MM.1S (cell line): ENCODE measurements at regions not wholly inside any gene's neighbourhood (a gene's known extent, or its start where the extent isn't known, plus 50 kb on each side); places are given as distances from the start of the nearest gene placed in this dataset.

Source experiments
- DNase-seq: peaks from one replicate; pipeline ENCODE4 v3.0.0-alpha.2; 2015
- H2AFZ ChIP-seq: fragments of 300-600 bp; sonication (generic); 2 replicates; pipeline ENCODE4 v1.6.0; 2016; ENCODE audit warnings: antibody characterized with exemption, low read length
- H3F3A ChIP-seq: fragments of 300-600 bp; sonication (generic); 2 replicates; pipeline ENCODE4 v1.6.1; 2016; ENCODE audit warnings: mild to moderate bottlenecking, antibody characterized with exemption, low read length, moderate library complexity, mixed read lengths; ENCODE audit not compliant: insufficient read depth
- H3K27ac ChIP-seq: fragments of 300-600 bp; sonication (generic); 2 replicates; pipeline ENCODE4 v1.5.1; 2016; ENCODE audit warnings: mild to moderate bottlenecking, low read length
- H3K27me3 ChIP-seq: fragments of 300-600 bp; sonication (generic); replicated peaks from 2 replicates; pipeline ENCODE4 v1.6.0; 2016; ENCODE audit warnings: low read length; ENCODE audit not compliant: insufficient read depth
- H3K36me3 ChIP-seq: fragments of 300-600 bp; sonication (generic); replicated peaks from 2 replicates; pipeline ENCODE4 v1.6.1; 2016; ENCODE audit warnings: mild to moderate bottlenecking, low read length, mixed read lengths; ENCODE audit not compliant: insufficient read depth
- H3K4me1 ChIP-seq: fragments of 300-600 bp; sonication (generic); 2 replicates; pipeline ENCODE4 v1.6.1; 2016; ENCODE audit warnings: low read length, mixed read lengths
- H3K4me2 ChIP-seq: fragments of 300-600 bp; sonication (generic); 2 replicates; pipeline ENCODE4 v1.6.0; 2016; ENCODE audit warnings: low read depth, low read length
- H3K4me3 ChIP-seq: fragments of 300-600 bp; sonication (generic); 2 replicates; pipeline ENCODE4 v1.5.1; 2016; ENCODE audit warnings: low read length, mixed read lengths
- H3K79me2 ChIP-seq: fragments of 300-600 bp; sonication (generic); 2 replicates; pipeline ENCODE4 v1.6.1; 2016; ENCODE audit warnings: mixed run types, low read length, mixed read lengths
- H3K9ac ChIP-seq: fragments of 300-600 bp; sonication (generic); 2 replicates; pipeline ENCODE4 v1.6.1; 2016; ENCODE audit warnings: low read length, mixed read lengths
- H3K9me2 ChIP-seq: fragments of 300-600 bp; sonication (generic); replicated peaks from 2 replicates; pipeline ENCODE4 v1.6.1; 2016; ENCODE audit warnings: mild to moderate bottlenecking, low read length, mixed read lengths; ENCODE audit not compliant: insufficient read depth
- H3K9me3 ChIP-seq: fragments of 300-600 bp; sonication (generic); replicated peaks from 2 replicates; pipeline ENCODE4 v1.6.1; 2016; ENCODE audit warnings: mild to moderate bottlenecking, low read length, mixed read lengths; ENCODE audit not compliant: insufficient read depth
- H4K20me1 ChIP-seq: fragments of 300-600 bp; sonication (generic); 2 replicates; pipeline ENCODE4 v1.6.1; 2016; ENCODE audit warnings: mild to moderate bottlenecking, low read length, moderate library complexity, mixed read lengths; ENCODE audit not compliant: insufficient read depth
- CTCF ChIP-seq: fragments of 300-600 bp; sonication (generic); IDR thresholded peaks from 2 replicates; pipeline ENCODE4 v1.5.1; 2016; ENCODE audit warnings: antibody characterized with exemption, low read length, mixed read lengths
- EZH2 ChIP-seq: fragments of 300-600 bp; sonication (generic); optimal IDR thresholded peaks from 2 replicates; pipeline ENCODE3; 2017; ENCODE audit warnings: low read depth, mild to moderate bottlenecking, antibody characterized with exemption, low read length, mixed read lengths
- EZH2phosphoT487 ChIP-seq: fragments of 300-600 bp; sonication (generic); IDR thresholded peaks from 2 replicates; pipeline ENCODE4 v1.6.1; 2018; ENCODE audit warnings: antibody characterized with exemption, low read length

DNA sequence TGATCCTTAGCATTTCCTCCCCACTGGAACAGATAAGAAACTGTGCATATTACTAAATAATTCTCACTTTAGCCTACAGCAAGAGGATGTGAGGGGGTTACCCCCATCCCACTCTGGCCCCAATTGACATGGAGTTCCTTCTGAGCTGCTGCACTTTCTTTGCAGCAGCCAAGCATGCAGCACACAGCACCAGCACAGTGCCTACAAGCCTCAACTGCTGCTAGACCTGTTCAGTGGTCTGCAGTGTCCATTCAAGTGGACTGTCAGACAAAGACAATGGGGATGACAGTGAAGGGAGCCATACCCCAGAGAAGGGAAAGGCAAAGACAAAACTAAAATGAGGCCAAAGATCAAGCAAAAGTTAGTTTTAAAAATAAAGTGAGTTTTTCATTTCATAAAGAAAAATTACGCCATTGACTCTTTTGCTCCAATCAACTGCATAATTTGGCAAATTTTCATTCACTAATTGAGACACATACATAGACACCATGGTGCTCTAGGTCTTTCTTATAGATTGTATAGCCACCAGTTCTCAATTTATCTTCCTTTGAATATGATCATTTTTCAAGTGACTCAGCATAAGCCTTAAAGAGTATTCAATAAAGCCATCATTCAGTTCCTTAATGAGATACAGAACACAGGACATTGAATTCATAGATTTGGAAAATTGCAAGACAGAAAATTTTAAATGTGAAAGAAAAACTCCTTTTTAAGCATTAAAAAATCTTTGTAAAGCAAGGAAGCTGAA lies 410.6 kb downstream of the HNRNPD start:
- no peak for TF ChIP-seq EZH2phosphoT487
- TF ChIP-seq EZH2, result no peak
- TF ChIP-seq CTCF, result no peak

DNA sequence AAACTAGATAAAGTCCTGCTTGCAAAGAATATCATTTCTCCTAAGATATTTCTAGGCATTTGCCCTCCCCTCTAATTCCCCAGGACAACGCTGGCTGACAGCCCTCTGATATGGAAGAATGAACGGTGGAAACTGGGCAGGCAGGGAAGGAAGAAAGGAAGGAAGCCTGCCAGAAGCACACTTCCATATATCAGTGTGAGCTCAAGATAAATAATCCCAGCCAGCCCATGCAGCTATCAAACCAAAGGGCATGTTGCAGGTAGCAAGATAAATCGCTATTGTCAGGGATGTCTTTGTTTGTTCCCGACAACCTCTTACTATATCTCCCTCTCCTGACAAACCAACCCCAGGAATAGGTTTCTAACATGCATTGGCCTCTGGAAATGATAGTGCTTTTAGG lies 412.8 kb downstream of the HNRNPD start:
- peaks cover 15% of the 10 kb centered on the region for H3F3A ChIP-seq
- DNase-seq, result no peak
- no peak overlapping the region for H3K9ac ChIP-seq
- no peaks in the 10 kb centered on the region for H4K20me1 ChIP-seq
- no peak overlapping the region for H3K4me2 ChIP-seq
- no peak overlapping the region for H3K4me3 ChIP-seq
- no peak overlapping the region for H2AFZ ChIP-seq
- H3K9me2 ChIP-seq, result no peaks in the 10 kb centered on the region
- peaks cover 21% of the 10 kb centered on the region for H3K4me1 ChIP-seq
- H3K27ac ChIP-seq, result no peak overlapping the region
- H3K9me3 ChIP-seq, result no peaks in the 10 kb centered on the region
- H3K79me2 ChIP-seq, result no peaks in the 10 kb centered on the region
- no peaks in the 10 kb centered on the region for H3K27me3 ChIP-seq
- H3K36me3 ChIP-seq, result no peaks in the 10 kb centered on the region
- TF ChIP-seq EZH2 (no peak), CTCF (no peak), EZH2phosphoT487 (no peak)

More for the DNA sequence above, 410.6 kb downstream of the HNRNPD start:
- Histone ChIP-seq H2AFZ (no peak overlapping the region), H4K20me1 (no peaks in the 10 kb centered on the region), H3K9ac (no peak overlapping the region), H3K4me3 (no peak overlapping the region), H3K36me3 (no peaks in the 10 kb centered on the region), H3K27me3 (no peaks in the 10 kb centered on the region), H3F3A (peaks cover 15% of the 10 kb centered on the region), H3K9me3 (no peaks in the 10 kb centered on the region), H3K79me2 (no peaks in the 10 kb centered on the region), H3K9me2 (no peaks in the 10 kb centered on the region), H3K27ac (no peak overlapping the region), H3K4me2 (no peak overlapping the region), H3K4me1 (peaks cover 43% of the 10 kb centered on the region)
- DNase-seq, result no peak

DNA sequence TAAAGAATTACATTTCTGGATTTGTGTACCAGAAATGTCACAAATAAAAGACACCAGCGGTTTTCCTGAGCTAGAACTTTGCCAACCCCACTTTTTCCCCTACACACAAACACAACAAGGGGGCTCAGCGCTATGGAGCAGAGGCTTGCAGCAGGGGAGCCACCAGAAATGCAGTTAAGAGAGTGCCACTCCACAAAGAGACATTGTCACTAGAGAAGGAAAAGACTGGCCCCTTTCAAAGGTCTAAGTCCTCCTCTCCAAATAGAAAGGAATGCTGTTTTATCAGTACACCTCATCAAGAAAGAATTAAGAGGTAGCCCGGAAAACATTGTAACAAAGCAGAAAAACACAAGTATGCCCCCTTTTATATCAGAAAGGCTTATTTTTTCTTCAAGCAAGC lies 419.5 kb downstream of the HNRNPD start:
- Histone ChIP-seq H3K9ac (no peak overlapping the region), H3K4me3 (no peak overlapping the region), H3K27me3 (no peaks in the 10 kb centered on the region), H3K4me2 (no peak overlapping the region), H3K36me3 (no peaks in the 10 kb centered on the region), H3K27ac (no peak overlapping the region), H4K20me1 (no peaks in the 10 kb centered on the region), H3K9me3 (no peaks in the 10 kb centered on the region), H3K4me1 (no peaks in the 10 kb centered on the region), H3K9me2 (no peaks in the 10 kb centered on the region), H3F3A (no peaks in the 10 kb centered on the region), H2AFZ (no peak overlapping the region), H3K79me2 (no peaks in the 10 kb centered on the region)
- no peak for TF ChIP-seq EZH2phosphoT487
- TF ChIP-seq CTCF, result no peak
- no peak for TF ChIP-seq EZH2
- DNase-seq, result no peak
